ENCODE measurements at regions not wholly inside any gene's neighbourhood (a gene's known extent, or its start where the extent isn't known, plus 50 kb on each side); places are given as distances from the start of the nearest gene placed in this dataset.

DNA sequence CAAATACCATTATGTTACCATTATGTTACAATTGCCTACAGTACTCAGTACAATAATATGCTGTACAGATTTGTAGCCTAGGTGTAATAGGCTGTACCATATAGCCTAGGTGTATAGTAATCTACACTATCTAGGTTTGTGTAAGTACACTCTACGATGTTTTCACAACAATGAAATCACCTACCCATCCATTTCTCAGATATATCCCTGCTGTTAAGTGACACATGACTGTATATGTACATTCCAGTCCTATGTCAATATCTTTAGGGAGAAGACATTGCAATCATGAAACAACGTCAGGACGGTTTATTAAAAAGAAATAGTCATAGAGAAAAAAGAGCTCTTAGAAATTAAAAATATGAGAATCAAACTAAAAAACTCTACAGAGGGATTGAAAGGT lies 119.0 kb upstream of the CDC42EP3 start:
- TF ChIP-seq POLR2A (IDR thresholded peaks at IDR 0.05): no peak
- TF ChIP-seq, protein P1, sequence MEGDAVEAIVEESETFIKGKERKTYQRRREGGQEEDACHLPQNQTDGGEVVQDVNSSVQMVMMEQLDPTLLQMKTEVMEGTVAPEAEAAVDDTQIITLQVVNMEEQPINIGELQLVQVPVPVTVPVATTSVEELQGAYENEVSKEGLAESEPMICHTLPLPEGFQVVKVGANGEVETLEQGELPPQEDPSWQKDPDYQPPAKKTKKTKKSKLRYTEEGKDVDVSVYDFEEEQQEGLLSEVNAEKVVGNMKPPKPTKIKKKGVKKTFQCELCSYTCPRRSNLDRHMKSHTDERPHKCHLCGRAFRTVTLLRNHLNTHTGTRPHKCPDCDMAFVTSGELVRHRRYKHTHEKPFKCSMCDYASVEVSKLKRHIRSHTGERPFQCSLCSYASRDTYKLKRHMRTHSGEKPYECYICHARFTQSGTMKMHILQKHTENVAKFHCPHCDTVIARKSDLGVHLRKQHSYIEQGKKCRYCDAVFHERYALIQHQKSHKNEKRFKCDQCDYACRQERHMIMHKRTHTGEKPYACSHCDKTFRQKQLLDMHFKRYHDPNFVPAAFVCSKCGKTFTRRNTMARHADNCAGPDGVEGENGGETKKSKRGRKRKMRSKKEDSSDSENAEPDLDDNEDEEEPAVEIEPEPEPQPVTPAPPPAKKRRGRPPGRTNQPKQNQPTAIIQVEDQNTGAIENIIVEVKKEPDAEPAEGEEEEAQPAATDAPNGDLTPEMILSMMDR (IDR thresholded peaks at IDR 0.05): no peak
